ENCODE measurements at regions not wholly inside any gene's neighbourhood (a gene's known extent, or its start where the extent isn't known, plus 50 kb on each side); places are given as distances from the start of the nearest gene placed in this dataset.

GRCh38 chr16:79532785-79533184 is 67.8 kb downstream of the MAF start:
- TF ChIP-seq CTCF (IDR thresholded peaks at IDR 0.05; ENCODE audit: poor library complexity) (no peak), EZH2 (IDR thresholded peaks at IDR 0.05; ENCODE audit: borderline replicate concordance) (no peak)
